K562 (cell line): ENCODE measurements at regions not wholly inside any gene's neighbourhood (a gene's known extent, or its start where the extent isn't known, plus 50 kb on each side); places are given as distances from the start of the nearest gene placed in this dataset.
A peak's percentile ranks its signal among the peaks of the same experiment; 100 is the strongest.

Source experiments
- AFF4 ChIP-seq: sonication (generic); formaldehyde crosslinking; IDR thresholded peaks from 2 replicates; pipeline ENCODE4 v1.8.0; 2023; ENCODE audit warnings: mild to moderate bottlenecking, missing genetic modification reagents
- ARNT ChIP-seq, 2 experiments: fragments of 450-650 bp; IDR thresholded peaks; 2 replicates each; pipeline ENCODE4 v1.6.1; 2016; ENCODE audit warnings: mild to moderate bottlenecking in 1 of 2
- BRCA1 ChIP-seq, 2 experiments: fragments of 450-650 bp in 1 of 2; sonication (generic) in 1 of 2; formaldehyde crosslinking in 1 of 2; IDR thresholded peaks; 2 replicates each; pipeline versions ENCODE4 v1.5.0 to v1.6.1; 2017 to 2020; ENCODE audit warnings: mild to moderate bottlenecking in 1 of 2, missing genetic modification reagents in 1 of 2
- CCAR2 ChIP-seq: fragments of 200-400 bp; formaldehyde crosslinking; IDR thresholded peaks from 2 replicates; pipeline ENCODE4 v1.6.1; 2017; ENCODE audit warnings: mild to moderate bottlenecking, low read depth, low read length
- DPF2 ChIP-seq: fragments of 450-650 bp; IDR thresholded peaks from 2 replicates; pipeline ENCODE4 v1.6.1; 2016
- E2F1 ChIP-seq: sonication (generic); formaldehyde crosslinking; IDR thresholded peaks from 2 replicates; pipeline ENCODE4 v1.8.1; 2023; ENCODE audit warnings: mild to moderate bottlenecking, missing genetic modification reagents, moderate library complexity
- FOXJ2 ChIP-seq: fragments of 200-800 bp; sonication (Bioruptor generic); IDR thresholded peaks from 2 replicates; pipeline ENCODE4 v1.6.1; 2016; ENCODE audit warnings: missing genetic modification characterization, missing compliant biosample characterization
- FOXK1 ChIP-seq: sonication (generic); formaldehyde crosslinking; IDR thresholded peaks from 2 replicates; pipeline ENCODE4 v1.8.0; 2022; ENCODE audit warnings: missing genetic modification reagents, mild to moderate bottlenecking, borderline replicate concordance
- HOXB6 ChIP-seq: fragments of 250-450 bp; sonication (Bioruptor Pico); IDR thresholded peaks from 2 replicates; pipeline ENCODE4 v1.5.1; 2022; ENCODE audit warnings: mild to moderate bottlenecking, borderline replicate concordance
- ID3 ChIP-seq, 2 experiments: fragments of 250-450 bp in 1 of 2; fragments of 450-650 bp in 1 of 2; sonication (Bioruptor Pico) in 1 of 2; IDR thresholded peaks; 2 replicates each; pipeline versions ENCODE4 v1.6.1 to v1.8.0; 2016 to 2021; ENCODE audit warnings: mild to moderate bottlenecking in 2 of 2, moderate library complexity in 2 of 2, missing compliant biosample characterization in 1 of 2, missing genetic modification characterization in 1 of 2
- JUND ChIP-seq, 2 experiments: IDR thresholded peaks; 2 replicates in 1 of 2; 3 replicates in 1 of 2; pipeline ENCODE4 v1.6.1; 2011; ENCODE audit warnings: borderline replicate concordance in 2 of 2, low read depth in 2 of 2, low read length in 2 of 2, improper control_type of control experiment in 1 of 2, missing biosample characterization in 1 of 2, missing genetic modification characterization in 1 of 2, missing genetic modification reagents in 1 of 2
- LEF1 ChIP-seq: fragments of 450-650 bp; IDR thresholded peaks from 2 replicates; pipeline ENCODE4 v1.6.1; 2016; ENCODE audit warnings: mild to moderate bottlenecking
- NFIC ChIP-seq: fragments of 450-650 bp; IDR thresholded peaks from 2 replicates; pipeline ENCODE4 v1.6.1; 2017; ENCODE audit warnings: mild to moderate bottlenecking, inconsistent platforms
- RBFOX2 ChIP-seq: fragments of 200-400 bp; formaldehyde crosslinking; IDR thresholded peaks from 2 replicates; pipeline ENCODE4 v1.6.1; 2017; ENCODE audit warnings: low read depth, mild to moderate bottlenecking, low read length, moderate library complexity
- SMARCE1 ChIP-seq: fragments of 450-650 bp; IDR thresholded peaks from 2 replicates; pipeline ENCODE4 v1.7.1; 2016; ENCODE audit warnings: mild to moderate bottlenecking
- TRIM28 ChIP-seq: fragments of 450-650 bp; IDR thresholded peaks from 2 replicates; pipeline ENCODE4 v1.6.1; 2017
- ZHX1 ChIP-seq: fragments of 150-350 bp; conservative IDR thresholded peaks from 2 replicates; pipeline ENCODE4 v1.6.1; 2014; ENCODE audit warnings: low read length
- ZNF121 ChIP-seq: sonication (generic); formaldehyde crosslinking; conservative IDR thresholded peaks from 2 replicates; pipeline ENCODE4 v1.8.0; 2022; ENCODE audit warnings: missing genetic modification reagents
- ZNF583 ChIP-seq: fragments of 250-450 bp; sonication (Bioruptor Pico); IDR thresholded peaks from 2 replicates; pipeline ENCODE4 v1.4.0; 2020

- TF ChIP-seq AFF4 (CRISPR knock-in tag) (peak; percentile 64), BRCA1 (IDR thresholded peaks at IDR 0.05) (no peak), BRCA1 (CRISPR knock-in tag; IDR thresholded peaks at IDR 0.05) (no peak), NFIC (0 out of 2 replicates have a peak, but pooled peaks have one; percentile 35), RBFOX2 (peak; percentile 90), CCAR2 (no peak), TRIM28 (peak; percentile 70), ZNF121 (peak; percentile 97), ZHX1 (no peak), JUND (IDR thresholded peaks at IDR 0.05; ENCODE audit: borderline replicate concordance, low read depth, low read length) (peak; percentile 35; the same call in 1 of the 2 replicates), JUND (tag; IDR thresholded peaks at IDR 0.05; ENCODE audit: borderline replicate concordance, low read depth, low read length) (0 out of 3 replicates have a peak, but pooled peaks have one; percentile 24), ZNF583 (CRISPR knock-in tag) (no peak), LEF1 (peak; percentile 68; the same call in 1 of the 2 replicates), DPF2 (peak; percentile 81), HOXB6 (no peak), SMARCE1 (peak; percentile 80), ARNT (IDR thresholded peaks at IDR 0.05) (peak; percentile 41 to 75; a peak in 2 of 4 replicates), FOXJ2 (no peak; the same call in 1 of the 2 replicates), ID3 (CRISPR knock-in tag; IDR thresholded peaks at IDR 0.05) (no peak), ID3 (tag; IDR thresholded peaks at IDR 0.05) (peak; percentile 80; the same call in 1 of the 2 replicates), E2F1 (CRISPR knock-in tag) (peak; percentile 59), FOXK1 (CRISPR knock-in tag) (0 out of 2 replicates have a peak, but pooled peaks have one; percentile 56)
Observed at GRCh38 chr6:28764014-28764723, 159.6 kb downstream of the TRIM27 start (continued).
